SK-N-MC (cell line): ENCODE measurements at regions not wholly inside any gene's neighbourhood (a gene's known extent, or its start where the extent isn't known, plus 50 kb on each side); places are given as distances from the start of the nearest gene placed in this dataset.

ENCODE experiments used
- EZH2 ChIP-seq: fragments of 200-600 bp; sonication (generic); IDR thresholded peaks from one replicate; pipeline ENCODE4 v1.6.1; 2017; ENCODE audit warnings: antibody characterized with exemption
- POLR2AphosphoS5 ChIP-seq: IDR thresholded peaks from 2 replicates; pipeline ENCODE4 v1.6.1; 2012; ENCODE audit warnings: mild to moderate bottlenecking, low read depth, low read length, borderline replicate concordance

DNA sequence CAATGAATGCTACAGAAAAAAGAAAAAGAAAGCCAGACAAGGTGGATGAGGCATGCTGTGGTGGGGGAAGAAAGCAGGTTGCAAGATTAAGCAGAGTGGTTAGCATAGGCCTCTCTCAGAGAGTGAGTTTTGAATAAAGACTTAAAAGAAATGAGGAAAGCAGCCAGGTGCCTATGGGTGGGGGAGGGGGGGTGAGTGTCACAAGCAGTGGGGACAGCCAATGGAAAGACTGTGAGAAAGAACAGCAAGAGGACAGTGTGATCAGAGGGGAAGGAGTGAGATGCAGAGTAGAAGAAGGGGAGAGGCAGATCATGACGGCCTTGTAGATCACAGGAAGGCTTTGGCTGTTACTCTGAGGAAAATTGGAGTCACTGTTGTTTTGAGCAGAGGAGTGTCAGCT, 162.5 kb downstream of the SOX3 start:
- no peak for TF ChIP-seq EZH2
- TF ChIP-seq POLR2AphosphoS5: no peak
